ENCODE measurements at regions not wholly inside any gene's neighbourhood (a gene's known extent, or its start where the extent isn't known, plus 50 kb on each side); places are given as distances from the start of the nearest gene placed in this dataset.
"Not testable (repeated sequence)": the region's sequence is repeated elsewhere in the genome, so short reads cannot be mapped to it uniquely, and the experiment has no call there.

DNA sequence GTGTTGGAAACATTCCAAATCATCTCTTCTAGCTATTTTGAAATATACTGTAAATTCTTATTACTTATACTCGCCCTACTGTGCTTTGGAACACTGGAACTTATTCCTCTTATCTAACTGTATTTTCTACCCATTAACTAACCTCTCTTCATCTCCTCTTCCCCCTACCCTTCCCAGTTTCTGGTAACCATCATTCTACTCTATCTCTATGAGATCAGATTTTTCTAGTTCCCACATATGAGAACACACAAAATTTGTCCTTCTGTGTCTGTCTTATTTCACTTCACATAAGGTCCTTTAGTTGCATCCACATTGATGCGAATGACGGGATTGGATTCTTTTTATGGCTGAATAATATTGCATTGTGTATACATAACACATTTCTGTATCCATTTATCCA is 1003.8 kb upstream of the INTU start:
- no peak for DNase-seq

DNA sequence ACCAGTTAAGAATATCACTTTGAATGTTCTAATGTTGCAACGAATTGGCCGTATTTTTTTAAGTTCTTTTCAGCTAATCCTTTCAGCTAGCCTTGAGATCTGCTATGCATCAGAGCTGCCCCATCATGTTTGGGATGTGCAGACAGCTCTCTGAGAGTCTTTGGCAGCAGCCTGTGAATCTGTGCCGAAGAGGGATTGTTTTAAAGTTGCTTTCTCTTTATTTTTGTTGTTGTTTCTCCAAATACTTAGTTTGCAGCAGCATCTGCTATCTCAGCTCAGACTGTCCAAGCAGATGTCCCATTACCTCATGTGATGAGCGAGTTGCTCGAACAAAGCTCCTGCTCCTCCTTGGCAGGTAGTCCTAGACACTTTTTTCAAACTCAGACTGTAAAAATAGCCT is 1002.5 kb upstream of the INTU start:
- DNase-seq: no peak

DNA sequence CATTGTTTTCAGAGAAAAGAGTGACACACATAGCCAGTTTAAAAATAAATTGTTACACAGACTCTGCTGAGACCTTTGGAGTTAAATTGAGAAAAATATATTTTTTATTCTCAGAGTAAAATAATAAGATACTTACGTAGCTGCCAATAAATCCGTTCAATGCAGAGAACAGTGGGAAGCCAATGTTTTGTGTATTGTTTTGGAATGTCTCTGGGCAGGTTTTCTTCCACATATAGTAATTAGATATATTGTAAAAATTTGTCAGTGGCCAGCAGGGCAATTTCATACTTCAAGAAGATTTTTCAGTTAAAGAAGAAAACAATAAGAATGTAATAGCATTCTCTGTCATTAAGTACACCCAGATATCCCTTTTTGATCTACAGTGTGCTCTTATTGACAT is 999.5 kb upstream of the INTU start:
- DNase-seq: no peak

DNA sequence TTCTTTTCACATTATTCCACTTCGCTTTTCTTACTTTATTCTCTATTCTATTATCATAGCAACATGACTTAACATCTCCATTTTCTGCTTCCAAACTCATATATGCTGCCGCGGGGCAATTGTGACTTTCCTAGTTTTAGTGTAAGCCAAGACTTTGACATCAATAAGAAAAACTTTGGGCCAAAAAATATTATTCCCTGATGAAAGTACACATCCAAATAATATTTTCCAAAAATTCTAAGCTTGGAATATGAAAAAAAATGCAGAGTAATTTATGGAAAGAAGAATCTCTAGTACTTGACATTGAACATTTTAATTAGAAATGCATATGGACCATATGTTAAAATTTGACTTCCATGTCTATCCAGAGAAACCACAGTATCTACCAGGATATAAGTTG is 995.1 kb upstream of the INTU start:
- no peak for DNase-seq

DNA sequence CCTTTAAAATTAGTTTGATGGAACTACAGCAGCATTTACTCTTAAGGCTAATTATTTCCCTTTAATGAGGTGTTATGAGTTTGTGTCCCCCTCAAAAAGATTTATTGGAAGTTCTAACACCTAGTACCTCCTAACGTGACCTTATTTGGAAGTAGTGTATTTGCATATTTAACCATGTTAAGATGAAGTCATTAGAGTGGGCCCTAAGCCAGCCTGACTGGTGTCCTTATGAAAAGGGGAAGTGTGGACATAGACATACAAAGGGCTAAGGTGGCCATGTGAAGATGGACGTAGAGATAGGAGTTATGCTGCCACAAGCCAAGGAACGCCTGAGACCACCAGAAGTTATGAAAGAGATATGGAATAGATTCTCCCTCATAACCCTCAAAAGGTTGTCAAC is 985.4 kb upstream of the INTU start:
- DNase-seq: no peak

DNA sequence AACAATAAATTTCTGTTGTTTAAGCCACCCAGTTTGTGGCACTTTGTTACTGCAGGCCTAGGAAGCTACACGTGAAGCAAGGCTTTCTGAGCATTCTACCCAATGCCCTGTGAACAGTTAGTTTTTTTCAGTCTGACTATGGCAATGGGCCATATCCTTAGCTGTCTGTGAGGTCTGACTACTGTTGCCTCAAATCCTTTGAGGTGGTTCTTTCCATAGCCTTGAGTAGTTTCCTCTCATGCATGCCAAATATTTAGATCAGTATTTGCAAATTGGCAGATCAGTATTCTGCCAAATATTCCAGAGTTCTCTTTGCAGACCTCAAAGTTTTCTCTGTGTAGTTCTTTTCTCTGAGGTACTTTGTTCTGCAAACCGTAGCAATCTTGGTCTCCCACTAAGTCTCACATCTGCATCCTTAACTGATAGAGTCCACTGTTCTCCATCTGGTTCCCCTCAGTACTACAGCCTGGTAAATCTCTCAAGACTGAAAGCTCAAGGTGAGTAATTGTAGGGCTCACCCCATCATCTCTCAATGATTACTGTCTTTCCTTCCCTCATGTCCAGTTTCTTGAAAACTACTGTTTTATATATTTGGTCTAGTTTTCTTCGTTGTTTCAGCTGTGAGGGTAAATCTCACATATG is 984.9 kb upstream of the INTU start:
- DNase-seq: no peak

DNA sequence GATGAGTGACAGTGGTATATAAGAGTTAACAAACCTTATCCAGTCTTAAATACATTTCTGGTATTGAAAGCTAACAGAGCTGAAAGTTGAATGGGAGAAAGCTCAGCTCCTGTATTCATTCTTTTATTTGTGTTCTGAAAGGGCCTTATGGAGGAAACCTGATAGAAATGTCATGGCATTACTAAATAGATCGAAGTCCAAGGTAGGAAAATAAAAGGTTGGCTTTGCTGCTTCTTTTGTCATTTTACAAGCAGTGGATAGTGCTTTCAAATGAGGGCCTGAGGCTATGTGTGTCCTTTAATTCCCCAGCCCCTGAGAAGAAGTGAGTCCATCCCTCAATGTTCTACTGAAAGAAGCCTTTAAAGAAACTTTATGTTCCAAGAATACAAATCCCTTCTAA is 974.3 kb upstream of the INTU start:
- DNase-seq: no peak

DNA sequence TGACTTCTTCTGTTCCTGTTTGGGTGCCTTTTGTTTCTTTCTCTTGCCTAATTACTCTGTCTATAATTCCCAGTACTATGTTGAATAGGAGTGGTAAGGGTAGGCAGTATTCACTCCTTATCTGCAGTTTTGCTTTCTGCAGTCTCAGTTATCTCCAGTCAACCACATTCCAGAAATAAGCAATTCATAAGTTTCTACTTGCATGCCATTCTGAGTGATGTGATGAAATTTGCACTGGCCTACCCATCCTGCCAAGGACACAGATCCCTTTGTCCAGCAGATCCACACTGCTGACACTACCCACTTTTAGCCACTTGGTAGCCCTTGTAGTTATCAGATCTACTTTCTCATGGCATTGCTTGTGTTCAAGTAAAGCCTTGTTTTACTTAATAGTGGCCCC is 971.6 kb upstream of the INTU start:
- no peak for DNase-seq

DNA sequence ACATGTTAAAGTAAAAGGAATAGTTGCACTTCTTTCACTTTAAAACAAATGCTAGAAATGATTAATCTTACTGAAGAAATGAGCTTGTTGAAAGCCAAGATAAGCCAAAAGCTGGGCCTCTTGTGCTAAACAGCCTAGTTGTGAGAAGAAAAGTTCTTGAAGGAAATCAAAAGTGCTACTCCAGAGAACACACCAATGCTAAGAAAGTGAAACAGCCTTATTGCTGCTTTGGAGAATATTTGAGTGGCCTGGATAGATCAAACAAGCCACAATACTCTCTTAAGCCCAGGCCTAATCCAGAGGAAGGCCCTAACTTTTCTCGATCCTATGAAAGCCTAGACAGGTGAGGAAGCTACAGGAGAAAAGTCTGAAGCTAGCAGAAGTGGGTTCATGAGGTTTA is 967.9 kb upstream of the INTU start:
- no peak for DNase-seq

DNA sequence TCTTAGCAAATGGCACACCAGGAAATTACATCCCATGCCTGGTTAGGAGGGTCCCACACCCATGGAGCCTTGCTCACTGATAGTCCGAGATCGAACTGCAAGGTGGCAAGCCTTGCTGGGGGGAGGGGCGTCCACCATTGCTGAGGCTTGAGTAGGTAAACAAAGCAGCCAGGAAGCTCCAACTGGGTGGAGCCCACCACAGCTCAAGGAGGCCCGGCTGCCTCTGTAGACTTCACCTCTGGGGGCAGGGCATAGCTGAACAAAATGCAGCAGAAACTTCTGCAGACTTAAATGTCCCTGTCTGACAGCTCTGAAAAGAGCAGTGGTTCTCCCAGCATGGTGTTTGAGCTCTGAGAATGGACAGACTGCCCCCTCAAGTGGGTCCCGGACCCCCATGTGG is 962.7 kb upstream of the INTU start:
- not testable (repeated sequence) for DNase-seq

DNA sequence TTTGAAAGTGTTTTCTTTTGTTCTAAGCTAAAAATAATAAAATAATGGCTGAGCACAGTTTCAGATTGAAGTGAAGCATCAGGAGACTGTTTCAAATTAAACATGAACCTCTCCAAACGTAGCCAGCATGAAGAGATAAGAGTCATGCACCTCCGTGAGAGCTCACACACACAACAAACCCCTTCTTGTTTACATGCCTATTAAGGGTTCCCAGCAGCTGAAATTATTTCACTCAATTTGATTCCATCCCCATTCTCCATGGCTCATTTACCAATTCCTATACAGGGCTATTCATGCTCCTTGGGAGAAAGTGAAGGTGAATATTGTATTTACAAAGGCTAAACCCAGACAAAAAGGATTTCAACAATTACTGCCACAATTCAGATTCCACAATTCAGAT is 954.1 kb upstream of the INTU start:
- DNase-seq: no peak

DNA sequence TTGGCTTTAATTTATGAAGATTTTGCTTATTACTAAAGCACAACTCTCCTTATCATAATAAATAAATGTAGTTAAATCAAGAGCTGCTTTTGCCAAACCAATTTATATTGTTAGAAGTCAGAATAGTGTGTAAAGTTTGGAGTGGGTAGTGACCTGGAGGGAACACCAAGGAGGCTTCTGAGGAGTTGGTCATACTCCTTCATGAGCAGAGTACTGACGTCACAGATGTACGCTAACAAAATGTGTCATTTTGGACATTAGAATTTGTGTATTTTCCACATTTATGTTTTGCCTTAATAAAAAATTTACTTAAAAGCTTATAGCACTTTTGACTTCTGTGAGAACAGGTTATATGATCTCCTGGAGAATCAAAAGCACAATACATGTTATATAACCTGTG is 953.5 kb upstream of the INTU start:
- DNase-seq: no peak

DNA sequence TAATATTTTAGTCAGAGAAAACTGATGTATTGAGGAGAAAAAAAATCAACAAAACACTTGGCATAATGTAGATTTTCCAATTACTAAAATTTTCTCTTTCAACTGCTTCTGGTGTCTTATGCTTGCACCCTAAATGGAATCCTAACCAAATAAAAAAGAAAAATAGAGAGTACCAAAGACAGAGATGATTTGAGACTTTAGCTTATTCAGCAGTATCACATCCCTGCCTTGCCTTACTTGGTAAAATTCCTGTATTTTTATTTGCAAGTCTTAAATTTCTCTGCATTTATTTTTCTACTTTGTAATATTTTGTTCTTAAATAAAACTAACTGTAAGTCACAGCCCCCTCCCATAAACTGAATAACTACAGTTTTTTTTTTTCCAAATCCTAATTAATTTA is 950.5 kb upstream of the INTU start:
- DNase-seq: no peak

DNA sequence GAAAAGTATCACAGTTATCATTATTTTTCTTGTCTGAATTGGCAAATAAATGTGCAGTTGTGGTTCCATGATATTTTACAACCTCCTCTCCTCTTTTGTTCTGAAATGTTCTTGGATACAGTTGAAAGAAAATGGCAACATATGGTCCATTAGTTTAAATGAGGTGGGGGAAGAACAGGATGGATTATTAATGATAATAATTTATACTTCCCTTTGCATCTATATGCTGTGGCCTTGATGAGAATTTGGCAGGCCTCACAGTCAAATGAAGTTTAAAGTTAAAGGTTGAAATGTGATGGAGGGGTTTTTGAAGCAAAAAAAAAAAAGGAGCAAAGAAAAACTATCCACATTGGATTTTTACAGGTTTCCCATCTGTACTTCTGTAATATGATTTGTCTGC is 946.3 kb upstream of the INTU start:
- no peak for DNase-seq

DNA sequence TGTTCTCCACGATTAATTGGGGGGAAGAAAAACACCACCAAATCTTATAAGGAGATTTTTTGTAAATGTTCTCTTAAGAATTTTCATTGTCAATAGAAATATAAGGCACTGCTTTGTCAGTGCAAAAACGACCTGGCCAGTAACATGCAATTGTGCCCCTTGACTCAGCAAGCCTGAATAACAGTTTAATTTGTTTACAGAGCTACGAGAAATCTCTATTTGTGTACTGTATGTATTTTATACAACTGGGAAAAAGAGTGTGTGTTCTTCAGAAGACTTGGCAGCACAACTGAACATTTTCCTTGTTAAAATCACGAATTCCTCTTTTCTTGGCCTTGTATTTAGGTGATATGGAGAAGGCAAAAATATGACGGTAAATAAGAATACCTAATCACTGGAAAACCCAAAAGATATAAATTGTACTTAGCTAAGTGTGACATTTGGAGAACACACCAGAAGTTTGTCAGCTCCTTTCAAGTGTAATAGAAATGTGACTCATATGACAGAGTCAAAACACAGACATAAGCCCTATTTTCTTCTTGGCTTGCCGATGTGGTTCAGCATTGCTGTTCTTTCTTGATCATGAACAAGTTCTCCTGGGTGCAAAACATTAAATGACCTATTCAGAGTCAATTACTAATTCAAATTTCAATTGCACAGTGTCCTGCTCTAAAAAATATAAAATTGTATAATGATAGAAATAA is 945.0 kb upstream of the INTU start:
- no peak for DNase-seq

DNA sequence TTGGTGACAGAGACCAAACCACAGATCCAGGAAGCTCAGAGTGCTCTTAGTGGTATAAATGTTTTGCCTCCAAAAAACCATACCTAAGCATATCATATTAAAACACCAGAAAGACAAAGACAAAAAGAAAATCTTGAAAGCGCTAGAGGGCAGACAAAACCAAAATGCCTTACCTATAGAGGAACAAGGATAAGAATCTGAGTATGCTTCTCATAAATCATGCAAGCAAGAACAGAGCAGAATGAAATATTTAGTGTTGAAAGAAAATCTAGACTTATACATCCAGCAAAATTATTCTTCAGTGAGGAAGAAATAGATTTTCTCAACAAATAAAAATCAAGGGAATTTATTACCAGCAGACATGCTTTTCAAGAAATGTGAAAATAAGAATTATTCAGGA is 941.0 kb upstream of the INTU start:
- DNase-seq: no peak

DNA sequence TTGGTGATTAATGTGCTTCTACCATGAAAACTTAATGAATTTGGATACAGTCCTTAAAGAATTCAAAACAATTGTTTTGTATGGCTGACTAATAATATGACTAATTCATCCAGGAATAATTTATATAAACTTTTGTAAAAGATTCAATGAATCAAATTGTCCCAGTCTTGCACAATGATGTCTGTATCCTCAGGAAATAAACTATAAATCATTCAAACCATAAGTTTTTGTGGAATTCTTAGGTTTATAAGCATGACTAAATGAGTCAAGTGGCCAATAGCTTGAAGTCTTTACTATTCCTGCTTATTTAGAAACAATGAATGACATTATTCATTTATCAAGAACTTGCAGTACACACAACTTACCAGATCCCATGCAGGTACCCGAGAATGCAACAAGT is 935.0 kb upstream of the INTU start:
- DNase-seq: no peak

DNA sequence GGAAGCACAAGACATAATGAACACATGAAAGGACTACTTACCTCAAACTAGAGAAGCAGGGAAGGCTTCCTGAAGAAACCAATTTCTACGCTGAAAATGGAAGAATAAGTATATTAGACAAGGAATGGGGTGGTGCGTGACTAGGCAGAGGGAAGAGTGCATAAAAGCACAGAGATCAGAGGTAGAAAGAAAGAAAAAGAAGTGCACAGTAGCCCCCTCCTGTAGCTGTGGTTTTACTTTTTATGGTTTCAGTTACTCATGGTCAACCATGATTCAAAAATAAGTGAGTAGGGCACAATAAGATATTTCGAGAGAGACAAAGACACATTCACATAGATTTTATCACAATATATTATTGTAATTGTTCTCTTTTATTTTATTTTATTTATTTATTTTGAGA is 934.5 kb upstream of the INTU start:
- no peak for DNase-seq

DNA sequence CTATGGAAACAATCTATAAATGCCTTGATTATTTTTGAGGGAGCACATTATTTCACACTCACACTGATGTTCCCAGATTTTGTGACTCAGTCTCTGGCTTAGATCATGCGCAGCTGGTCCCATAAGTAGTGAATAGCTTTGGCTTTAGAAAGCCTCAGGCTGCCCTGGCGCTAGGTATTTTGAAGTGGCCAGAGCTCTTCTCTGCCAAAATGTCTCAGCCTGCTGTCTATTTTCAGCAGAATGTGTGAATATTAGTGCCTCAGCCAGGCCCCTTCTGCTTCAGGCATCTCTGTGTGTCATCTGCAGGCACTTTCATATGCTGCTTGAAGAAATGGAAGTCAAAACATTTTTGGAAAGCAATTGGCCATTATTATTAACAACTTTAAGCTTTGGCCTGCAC is 931.0 kb upstream of the INTU start:
- DNase-seq: no peak

DNA sequence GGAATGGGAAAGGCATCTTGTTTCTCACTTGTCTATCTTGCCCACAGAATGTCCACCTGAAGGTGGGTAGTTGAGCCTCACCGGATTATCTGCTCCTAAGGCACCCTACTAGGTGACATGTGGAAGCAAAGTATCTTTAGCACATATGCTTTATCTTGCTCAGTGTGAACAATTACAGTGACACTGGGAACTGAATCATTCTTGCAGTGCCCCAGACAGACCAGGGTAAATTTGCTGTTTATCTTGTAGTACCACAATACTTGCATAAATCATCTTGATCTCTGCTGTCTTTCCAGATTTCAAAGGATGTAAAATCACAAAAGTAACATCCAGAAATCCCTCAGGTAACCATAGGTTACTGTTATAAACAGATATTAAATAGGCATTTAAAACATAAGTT is 930.0 kb upstream of the INTU start:
- no peak for DNase-seq

DNA sequence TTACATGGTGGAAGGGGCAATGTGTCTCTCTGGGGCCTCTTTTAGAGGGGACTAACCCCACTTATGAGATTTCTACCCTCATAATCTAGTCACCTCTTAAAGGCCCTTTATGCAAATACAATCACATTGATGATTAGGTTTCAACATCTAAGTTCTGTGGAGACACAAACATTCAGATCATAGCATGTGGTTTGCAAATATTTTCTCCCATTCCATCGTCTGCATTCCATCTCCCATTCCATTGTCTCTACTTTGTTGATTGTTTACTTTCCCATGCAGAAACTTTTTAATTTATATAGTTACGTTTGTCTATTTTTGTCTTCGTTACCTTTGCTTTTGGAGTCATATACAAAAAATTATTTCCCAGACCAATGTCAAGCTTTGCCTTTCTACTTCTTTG is 927.5 kb upstream of the INTU start:
- no peak for DNase-seq

DNA sequence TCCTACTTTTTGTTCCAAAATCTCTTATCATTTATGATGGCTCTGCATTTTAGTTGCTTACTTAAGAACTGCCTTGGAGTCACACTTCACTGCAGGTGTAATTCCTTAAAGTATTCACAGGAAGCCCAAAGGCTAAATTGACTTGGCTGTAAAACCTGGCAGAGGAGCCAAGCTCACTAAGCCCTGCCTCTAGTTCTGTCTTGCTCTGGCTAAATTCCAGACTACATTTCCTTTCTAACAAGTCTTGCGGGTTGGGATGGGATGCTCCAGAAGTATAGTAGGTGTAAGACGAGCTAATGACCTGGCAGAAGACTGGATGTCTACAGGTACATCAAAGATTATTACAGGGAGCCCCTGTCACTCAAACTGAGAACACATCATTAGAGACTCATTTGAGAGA is 924.0 kb upstream of the INTU start:
- DNase-seq: no peak

DNA sequence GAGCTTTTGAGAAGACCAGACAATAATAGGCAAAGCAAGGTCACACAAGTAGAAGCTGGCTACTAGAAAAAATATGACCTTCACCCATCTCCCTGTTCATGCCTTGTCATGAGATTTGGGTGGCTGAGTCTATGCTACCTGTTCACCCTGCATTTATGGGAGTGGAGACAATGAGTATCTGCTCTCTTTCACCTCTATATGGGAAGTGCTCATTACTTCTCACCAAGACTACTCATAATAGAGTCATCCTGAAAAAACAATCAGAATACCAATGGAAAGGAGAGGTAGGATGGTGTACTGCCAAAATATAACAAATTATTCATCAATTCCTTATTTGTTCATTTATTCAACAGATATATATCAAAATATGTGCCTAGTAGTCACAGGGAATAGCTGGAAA is 921.8 kb upstream of the INTU start:
- no peak for DNase-seq

DNA sequence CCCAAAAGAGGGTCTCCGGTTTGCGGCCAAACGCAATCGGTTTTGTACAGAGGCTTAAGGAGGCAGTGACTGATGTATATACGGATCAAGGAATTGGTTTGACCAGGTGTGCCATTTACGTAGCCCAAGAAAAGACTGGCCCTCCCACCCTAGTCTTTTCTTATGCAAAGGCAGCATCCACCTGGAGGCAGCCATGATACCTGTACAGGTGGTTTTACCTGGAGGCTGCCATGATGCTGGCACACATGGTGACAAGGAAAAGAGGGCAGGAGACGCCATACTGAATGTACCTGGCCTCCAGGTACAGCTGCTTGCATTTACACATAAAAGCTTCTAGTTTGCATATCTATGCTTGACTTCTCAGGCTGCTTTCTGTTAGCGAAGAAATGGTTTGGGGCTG is 917.7 kb upstream of the INTU start:
- no peak for DNase-seq

DNA sequence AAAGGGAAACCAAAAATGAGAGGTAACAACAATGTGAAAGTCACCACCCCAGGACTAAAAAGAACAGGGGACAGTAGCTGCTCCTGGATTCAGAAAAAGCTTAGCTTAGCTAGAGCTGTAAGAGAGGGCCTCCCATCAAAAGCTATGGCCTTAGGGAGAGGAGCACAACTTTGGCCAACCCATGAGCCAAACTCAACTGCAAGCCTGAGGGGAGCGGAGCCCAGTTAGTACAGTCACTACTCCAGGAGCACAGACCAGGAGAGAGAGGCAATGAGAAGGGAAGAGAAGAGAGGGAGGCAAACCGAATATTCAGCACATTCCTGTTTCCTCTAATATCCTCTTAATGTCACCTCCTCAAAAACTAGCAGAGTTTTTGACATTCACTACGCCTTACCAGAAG is 917.1 kb upstream of the INTU start:
- no peak for DNase-seq

Data from AML-193 (cell line).